Natural killer cell (primary cell): ENCODE measurements at regions not wholly inside any gene's neighbourhood (a gene's known extent, or its start where the extent isn't known, plus 50 kb on each side); places are given as distances from the start of the nearest gene placed in this dataset.

Source experiments
- ATAC-seq, 3 donors: fragments of 150-1000 bp in 2 of 3; fragments of 200-7000 bp in 1 of 3; cut with Tn5 transposase; 1 replicate in 1 of 3; 2 replicates in 2 of 3; pipeline ENCODE4 v1.10.0; 2021; ENCODE audit warnings: mild to moderate bottlenecking in 2 of 3, moderate library complexity in 2 of 3
- DNase-seq, 2 donors: peaks; one replicate each; pipeline versions ENCODE4 v3.0.0 to v3.0.0-alpha.2; 2013 to 2021; ENCODE audit warnings: mixed read lengths in 1 of 2
- H3K27ac ChIP-seq: one replicate; pipeline ENCODE4 v1.5.1; 2013; ENCODE audit warnings: mild to moderate bottlenecking, low read length
- H3K27me3 ChIP-seq: one replicate; pipeline ENCODE4 v1.6.1; 2013; ENCODE audit warnings: low read length; ENCODE audit not compliant: control insufficient read depth, insufficient read depth
- H3K36me3 ChIP-seq: one replicate; pipeline ENCODE4 v1.6.1; 2013; ENCODE audit warnings: low read length; ENCODE audit not compliant: control insufficient read depth, insufficient read depth
- H3K4me1 ChIP-seq: one replicate; pipeline ENCODE4 v1.6.1; 2013; ENCODE audit warnings: low read length; ENCODE audit not compliant: control insufficient read depth, insufficient read depth
- H3K4me3 ChIP-seq: one replicate; pipeline ENCODE4 v1.5.1; 2013; ENCODE audit warnings: low read length
- H3K9me3 ChIP-seq: one replicate; pipeline ENCODE4 v1.6.1; 2013; ENCODE audit warnings: low read length; ENCODE audit not compliant: control insufficient read depth, insufficient read depth
- H3K27ac Mint-ChIP-seq, 2 donors: one replicate each; pipeline ENCODE4 v1.8.0; 2022; ENCODE audit warnings: mild to moderate bottlenecking in 2 of 2, mixed read lengths in 2 of 2, moderate library complexity in 1 of 2
- H3K27me3 Mint-ChIP-seq, 2 donors: one replicate each; pipeline ENCODE4 v1.8.0; 2022; ENCODE audit warnings: low read depth in 2 of 2, mixed read lengths in 2 of 2
- H3K36me3 Mint-ChIP-seq: one replicate; pipeline ENCODE4 v1.8.0; 2022; ENCODE audit warnings: mixed read lengths
- H3K4me1 Mint-ChIP-seq, 2 donors: one replicate each; pipeline ENCODE4 v1.8.0; 2022; ENCODE audit warnings: mixed read lengths in 2 of 2
- H3K4me3 Mint-ChIP-seq: one replicate; pipeline ENCODE4 v1.8.0; 2022; ENCODE audit warnings: mild to moderate bottlenecking, moderate library complexity, mixed read lengths
- H3K9me3 Mint-ChIP-seq, 2 donors: one replicate each; pipeline ENCODE4 v1.8.0; 2022; ENCODE audit warnings: mixed read lengths in 2 of 2
- WGBS: methylation state at CpG from one replicate; pipeline ENCODE4 v1.1.7; 2013; ENCODE audit warnings: missing lambda C conversion rate; ENCODE audit not compliant: insufficient coverage; 5-methylcytosine and 5-hydroxymethylcytosine counted together
- intact Hi-C: fragments of 100-400 bp; cut with micrococcal nuclease; formaldehyde crosslinking; loops from one replicate; pipeline ENCODE4 v1.14.2; 2022
- TF ChIP-seq, protein P1 (sequence below): fragments of 200-600 bp; IDR thresholded peaks from one replicate; pipeline ENCODE4 v1.8.0; 2022; ENCODE audit warnings: antibody characterized with exemption

- H3K27ac ChIP-seq = no peak overlapping the region
- Mint-ChIP-seq H3K9me3 (peaks cover 5 to 7% of the 10 kb centered on the region in 2 donors), H3K27ac (no peak overlapping the region), H3K4me3 (no peak overlapping the region), H3K36me3 (peaks cover 5% of the 10 kb centered on the region), H3K27me3 (no peaks in the 10 kb centered on the region), H3K4me1 (no peaks in the 10 kb centered on the region)
- no peaks in the 10 kb centered on the region for H3K36me3 ChIP-seq
- no peaks in the 10 kb centered on the region for H3K4me1 ChIP-seq
- ATAC-seq (no peak), DNase-seq (no peak)
- peaks cover 11% of the 10 kb centered on the region for H3K9me3 ChIP-seq
- TF ChIP-seq, protein P1, sequence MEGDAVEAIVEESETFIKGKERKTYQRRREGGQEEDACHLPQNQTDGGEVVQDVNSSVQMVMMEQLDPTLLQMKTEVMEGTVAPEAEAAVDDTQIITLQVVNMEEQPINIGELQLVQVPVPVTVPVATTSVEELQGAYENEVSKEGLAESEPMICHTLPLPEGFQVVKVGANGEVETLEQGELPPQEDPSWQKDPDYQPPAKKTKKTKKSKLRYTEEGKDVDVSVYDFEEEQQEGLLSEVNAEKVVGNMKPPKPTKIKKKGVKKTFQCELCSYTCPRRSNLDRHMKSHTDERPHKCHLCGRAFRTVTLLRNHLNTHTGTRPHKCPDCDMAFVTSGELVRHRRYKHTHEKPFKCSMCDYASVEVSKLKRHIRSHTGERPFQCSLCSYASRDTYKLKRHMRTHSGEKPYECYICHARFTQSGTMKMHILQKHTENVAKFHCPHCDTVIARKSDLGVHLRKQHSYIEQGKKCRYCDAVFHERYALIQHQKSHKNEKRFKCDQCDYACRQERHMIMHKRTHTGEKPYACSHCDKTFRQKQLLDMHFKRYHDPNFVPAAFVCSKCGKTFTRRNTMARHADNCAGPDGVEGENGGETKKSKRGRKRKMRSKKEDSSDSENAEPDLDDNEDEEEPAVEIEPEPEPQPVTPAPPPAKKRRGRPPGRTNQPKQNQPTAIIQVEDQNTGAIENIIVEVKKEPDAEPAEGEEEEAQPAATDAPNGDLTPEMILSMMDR = no peak
- no peaks in the 10 kb centered on the region for H3K27me3 ChIP-seq
- H3K4me3 ChIP-seq = no peak overlapping the region
- intact Hi-C loops = no loop called here
- WGBS = 95% methylated on average over 4 of the region's 6 CpGs
Measured at GRCh38 chr3:66910266-66911055, 87.6 kb upstream of the KBTBD8 start.

DNA sequence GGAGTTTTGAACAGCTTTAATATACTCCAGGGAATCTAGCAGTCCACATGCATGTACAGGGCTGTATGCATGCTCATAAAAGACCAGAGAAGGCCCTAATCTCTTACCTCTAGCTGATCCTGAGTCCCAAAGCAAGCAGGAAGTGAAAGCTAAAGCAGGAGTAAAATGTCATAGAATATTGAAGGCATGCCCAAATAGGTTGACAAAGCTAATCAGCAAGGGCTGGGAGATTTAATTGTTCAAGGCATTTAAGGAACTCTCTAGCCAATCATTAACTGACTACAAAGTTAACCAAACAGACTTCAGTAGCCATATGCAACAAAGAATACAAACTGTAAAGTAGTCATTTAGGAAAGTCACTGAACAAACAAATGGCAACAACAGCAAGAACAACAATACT, 85.8 kb upstream of the KBTBD8 start:
- DNase-seq = no peak
- Mint-ChIP-seq H3K27me3 (no peaks in the 10 kb centered on the region), H3K4me1 (no peaks in the 10 kb centered on the region), H3K9me3 (peaks cover 7 to 11% of the 10 kb centered on the region in 2 donors), H3K27ac (no peak overlapping the region), H3K4me3 (no peak overlapping the region), H3K36me3 (peaks cover 5% of the 10 kb centered on the region)
- TF ChIP-seq, protein P1 = no peak
- H3K27ac ChIP-seq = no peak overlapping the region
- no peaks in the 10 kb centered on the region for H3K27me3 ChIP-seq
- no peak overlapping the region for H3K4me3 ChIP-seq
- no peaks in the 10 kb centered on the region for H3K36me3 ChIP-seq
- no peaks in the 10 kb centered on the region for H3K4me1 ChIP-seq
- intact Hi-C loops = no loop called here
- ATAC-seq = no peak
- peaks cover 11% of the 10 kb centered on the region for H3K9me3 ChIP-seq

DNA sequence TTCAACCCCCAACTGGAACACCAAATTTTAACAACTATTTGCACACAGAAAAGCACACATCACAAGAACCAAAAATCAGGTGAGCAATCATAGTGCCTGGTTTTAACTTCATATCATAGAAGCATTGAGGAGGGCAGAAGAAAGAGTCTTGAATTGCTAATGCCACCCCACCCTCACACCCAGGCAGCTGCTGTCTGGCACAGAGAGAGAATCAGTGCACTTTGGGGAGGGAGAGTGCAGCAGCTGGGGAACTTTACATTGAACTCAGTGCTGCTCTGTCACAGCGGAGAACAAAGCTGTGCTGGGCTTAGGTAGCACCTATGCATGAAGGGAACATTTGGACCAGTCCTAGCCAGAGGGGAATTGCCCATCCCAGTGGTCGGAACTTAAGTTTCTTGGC, 76.0 kb upstream of the KBTBD8 start:
- H3K4me3 ChIP-seq = no peak overlapping the region
- H3K36me3 Mint-ChIP-seq = no peaks in the 10 kb centered on the region
- DNase-seq = no peak
- H3K27me3 Mint-ChIP-seq = no peaks in the 10 kb centered on the region
- H3K27ac Mint-ChIP-seq = no peak overlapping the region
- TF ChIP-seq, protein P1 = no peak
- no peak for ATAC-seq
- H3K4me3 Mint-ChIP-seq = no peak overlapping the region
- H3K4me1 Mint-ChIP-seq = no peaks in the 10 kb centered on the region
- H3K4me1 ChIP-seq = no peaks in the 10 kb centered on the region
- intact Hi-C loops = no loop called here
- H3K36me3 ChIP-seq = no peaks in the 10 kb centered on the region
- no peaks in the 10 kb centered on the region for H3K9me3 Mint-ChIP-seq
- 90% methylated on average over 2 of the region's 2 CpGs for WGBS
- H3K9me3 ChIP-seq = no peaks in the 10 kb centered on the region
- H3K27me3 ChIP-seq = peaks cover 1% of the 10 kb centered on the region
- no peak overlapping the region for H3K27ac ChIP-seq

- Mint-ChIP-seq H3K36me3 (no peaks in the 10 kb centered on the region), H3K9me3 (no peaks in the 10 kb centered on the region), H3K27ac (no peak overlapping the region), H3K4me1 (no peaks in the 10 kb centered on the region), H3K4me3 (no peak overlapping the region), H3K27me3 (peaks cover 3 to 5% of the 10 kb centered on the region in 2 donors)
- H3K27me3 ChIP-seq = peaks cover 3% of the 10 kb centered on the region
- intact Hi-C loops = no loop called here
- no peaks in the 10 kb centered on the region for H3K9me3 ChIP-seq
- no peak overlapping the region for H3K4me3 ChIP-seq
- TF ChIP-seq, protein P1 = no peak
- H3K27ac ChIP-seq = no peak overlapping the region
- no peaks in the 10 kb centered on the region for H3K4me1 ChIP-seq
- DNase-seq (no peak), ATAC-seq (no peak)
- H3K36me3 ChIP-seq = no peaks in the 10 kb centered on the region
Measured at GRCh38 chr3:66923969-66924368, 74.1 kb upstream of the KBTBD8 start.
